Smooth muscle cell (in vitro differentiated cells): ENCODE measurements at regions not wholly inside any gene's neighbourhood (a gene's known extent, or its start where the extent isn't known, plus 50 kb on each side); places are given as distances from the start of the nearest gene placed in this dataset.

ENCODE experiments used
- DNase-seq: peaks from one replicate; lab custom pipeline; 2025; ENCODE audit not compliant: unreplicated experiment; lab: John Stamatoyannopoulos, UW
- H2AFZ ChIP-seq: fragments of 200-600 bp; sonication (generic); 2 replicates; pipeline ENCODE4 v1.6.0; 2016; ENCODE audit warnings: antibody characterized with exemption, low read depth, mild to moderate bottlenecking
- H3F3A ChIP-seq: fragments of 200-600 bp; sonication (generic); 2 replicates; pipeline ENCODE4 v1.6.0; 2017; ENCODE audit warnings: antibody characterized with exemption, low read depth
- H3K27ac ChIP-seq: fragments of 200-600 bp; sonication (generic); 2 replicates; pipeline ENCODE4 v1.5.1; 2016; ENCODE audit warnings: low read depth, mild to moderate bottlenecking
- H3K27me3 ChIP-seq: fragments of 200-600 bp; sonication (generic); 2 replicates; pipeline ENCODE4 v1.6.1; 2016; ENCODE audit warnings: low read depth, mild to moderate bottlenecking
- H3K36me3 ChIP-seq: fragments of 200-600 bp; sonication (generic); 2 replicates; pipeline ENCODE4 v1.5.1; 2016; ENCODE audit warnings: low read depth
- H3K4me1 ChIP-seq: fragments of 200-600 bp; sonication (generic); 2 replicates; pipeline ENCODE4 v1.5.1; 2016; ENCODE audit warnings: low read depth
- H3K4me2 ChIP-seq: fragments of 200-600 bp; sonication (generic); 2 replicates; pipeline ENCODE4 v1.6.0; 2016; ENCODE audit warnings: mild to moderate bottlenecking
- H3K4me3 ChIP-seq: fragments of 200-600 bp; sonication (generic); 2 replicates; pipeline ENCODE4 v1.5.1; 2016; ENCODE audit warnings: mild to moderate bottlenecking
- H3K79me2 ChIP-seq: fragments of 200-600 bp; sonication (generic); 2 replicates; pipeline ENCODE4 v1.6.0; 2016; ENCODE audit warnings: low read depth, mild to moderate bottlenecking
- H3K9ac ChIP-seq: fragments of 200-600 bp; sonication (generic); 2 replicates; pipeline ENCODE4 v1.6.0; 2016; ENCODE audit warnings: low read depth
- H3K9me3 ChIP-seq: fragments of 200-600 bp; sonication (generic); replicated peaks from 2 replicates; pipeline ENCODE4 v1.5.1; 2016; ENCODE audit warnings: low read depth
- H4K20me1 ChIP-seq: fragments of 200-600 bp; sonication (generic); 2 replicates; pipeline ENCODE4 v1.6.0; 2016; ENCODE audit warnings: low read depth
- WGBS: methylation state at CpG from one replicate; pipeline ENCODE4 v1.1.7; 2016; ENCODE audit warnings: low lambda C conversion rate; 5-methylcytosine and 5-hydroxymethylcytosine counted together
- TF ChIP-seq, protein P1 (sequence below): fragments of 200-600 bp; sonication (generic); IDR thresholded peaks from 2 replicates; pipeline ENCODE4 v1.5.1; 2017; ENCODE audit warnings: borderline replicate concordance, mild to moderate bottlenecking, antibody characterized with exemption; ENCODE audit not compliant: insufficient read depth, poor library complexity, severe bottlenecking

DNA sequence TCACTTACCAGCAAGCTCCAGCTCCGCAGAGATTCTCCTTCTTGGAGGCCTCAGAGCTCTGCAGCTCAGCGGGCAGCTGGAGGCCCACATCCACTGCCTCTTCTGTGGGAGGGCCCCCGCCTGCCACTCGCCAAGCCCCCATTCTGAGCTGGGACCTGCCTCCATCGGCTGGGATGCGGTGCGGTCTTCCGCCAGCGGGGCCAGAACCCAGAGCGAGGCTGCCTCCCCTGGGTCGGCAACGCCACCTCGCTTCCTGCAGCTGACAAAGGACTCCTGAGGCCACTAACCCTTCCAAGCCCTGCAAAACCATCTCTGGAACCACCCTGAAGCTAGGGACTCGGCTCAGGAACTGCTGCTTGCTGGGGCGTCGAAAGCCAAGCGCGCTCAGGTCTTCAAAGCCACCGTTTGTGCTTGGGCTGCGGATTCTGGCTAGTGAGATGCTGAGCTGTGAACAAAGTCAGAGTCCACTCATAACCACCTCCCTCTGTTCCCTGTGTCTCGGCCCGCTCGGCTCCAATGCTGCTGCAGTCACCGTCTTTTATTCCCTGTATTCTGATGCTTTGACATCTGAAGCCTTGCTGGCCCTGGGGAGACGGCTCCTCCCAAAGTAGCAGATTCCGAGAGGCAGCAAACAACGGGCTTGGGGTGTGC, 174.3 kb downstream of the ENGASE start:
- H4K20me1 ChIP-seq, result no peaks in the 10 kb centered on the region

DNA sequence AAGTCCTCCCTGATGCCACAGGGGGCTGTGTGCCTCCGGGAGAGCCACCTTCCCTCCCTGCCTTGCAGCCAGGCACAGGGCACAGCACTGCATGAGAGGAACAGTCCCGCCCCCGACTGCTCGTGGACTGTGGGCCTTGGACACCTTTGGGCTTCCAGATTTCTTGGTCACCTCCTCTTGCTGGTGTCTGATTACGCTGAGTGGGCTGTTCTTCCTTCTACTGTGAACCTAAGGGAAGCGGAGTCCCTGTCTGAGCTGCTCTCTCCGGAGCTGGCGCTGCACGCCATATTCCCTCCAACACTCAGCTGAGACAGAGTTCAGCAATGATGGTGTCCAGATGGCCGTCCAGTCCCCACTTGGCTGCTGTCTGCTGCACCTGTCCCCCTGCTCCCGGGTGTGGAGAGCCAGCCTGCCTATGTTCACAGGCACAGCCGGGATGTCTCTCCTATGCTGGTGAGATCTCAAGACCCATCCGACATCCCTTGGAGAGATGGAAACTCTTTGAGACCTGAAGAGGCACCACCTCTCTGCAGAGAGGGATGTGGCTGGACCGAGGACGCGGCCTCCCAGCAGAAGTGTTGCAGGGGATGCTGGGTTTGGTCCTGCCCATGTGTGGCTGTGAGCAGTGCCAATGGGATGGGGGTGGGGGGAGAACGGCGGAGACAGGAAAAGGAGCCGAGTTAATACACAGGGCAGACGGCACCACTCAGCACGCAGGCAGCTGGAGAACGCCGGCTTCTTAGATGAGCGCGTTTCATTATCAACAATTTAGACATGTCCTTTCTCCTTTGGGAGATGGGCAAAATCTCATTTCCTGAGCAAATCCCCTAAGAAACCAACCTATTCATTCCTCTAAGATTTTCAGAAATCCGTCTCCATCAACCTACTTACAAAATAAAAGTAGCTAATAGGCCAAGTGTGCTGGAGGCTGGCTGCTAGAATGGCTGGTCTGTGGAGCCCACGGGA, 171.9 kb downstream of the ENGASE start:
- no peak overlapping the region for H2AFZ ChIP-seq
- no peak overlapping the region for H3K27ac ChIP-seq
- H3K4me2 ChIP-seq, result no peak overlapping the region
- no peaks in the 10 kb centered on the region for H3K27me3 ChIP-seq
- H4K20me1 ChIP-seq, result no peaks in the 10 kb centered on the region
- 87% methylated on average over 27 of the region's 27 CpGs for WGBS
- H3K4me3 ChIP-seq, result no peak overlapping the region
- H3K9me3 ChIP-seq, result no peaks in the 10 kb centered on the region
- H3K36me3 ChIP-seq, result no peaks in the 10 kb centered on the region
- H3K79me2 ChIP-seq, result no peaks in the 10 kb centered on the region
- H3F3A ChIP-seq, result no peaks in the 10 kb centered on the region
- TF ChIP-seq, protein P1, sequence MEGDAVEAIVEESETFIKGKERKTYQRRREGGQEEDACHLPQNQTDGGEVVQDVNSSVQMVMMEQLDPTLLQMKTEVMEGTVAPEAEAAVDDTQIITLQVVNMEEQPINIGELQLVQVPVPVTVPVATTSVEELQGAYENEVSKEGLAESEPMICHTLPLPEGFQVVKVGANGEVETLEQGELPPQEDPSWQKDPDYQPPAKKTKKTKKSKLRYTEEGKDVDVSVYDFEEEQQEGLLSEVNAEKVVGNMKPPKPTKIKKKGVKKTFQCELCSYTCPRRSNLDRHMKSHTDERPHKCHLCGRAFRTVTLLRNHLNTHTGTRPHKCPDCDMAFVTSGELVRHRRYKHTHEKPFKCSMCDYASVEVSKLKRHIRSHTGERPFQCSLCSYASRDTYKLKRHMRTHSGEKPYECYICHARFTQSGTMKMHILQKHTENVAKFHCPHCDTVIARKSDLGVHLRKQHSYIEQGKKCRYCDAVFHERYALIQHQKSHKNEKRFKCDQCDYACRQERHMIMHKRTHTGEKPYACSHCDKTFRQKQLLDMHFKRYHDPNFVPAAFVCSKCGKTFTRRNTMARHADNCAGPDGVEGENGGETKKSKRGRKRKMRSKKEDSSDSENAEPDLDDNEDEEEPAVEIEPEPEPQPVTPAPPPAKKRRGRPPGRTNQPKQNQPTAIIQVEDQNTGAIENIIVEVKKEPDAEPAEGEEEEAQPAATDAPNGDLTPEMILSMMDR, result no peak
- no peak for DNase-seq
- no peaks in the 10 kb centered on the region for H3K4me1 ChIP-seq
- H3K9ac ChIP-seq, result no peak overlapping the region

More for the DNA sequence above, 174.3 kb downstream of the ENGASE start:
- H3K4me1 ChIP-seq, result no peaks in the 10 kb centered on the region
- no peak overlapping the region for H3K9ac ChIP-seq
- H3F3A ChIP-seq, result no peaks in the 10 kb centered on the region
- peaks cover 10% of the 10 kb centered on the region for H3K27me3 ChIP-seq
- H3K4me3 ChIP-seq, result no peak overlapping the region
- H3K4me2 ChIP-seq, result no peak overlapping the region
- H2AFZ ChIP-seq, result no peak overlapping the region
- H3K79me2 ChIP-seq, result no peaks in the 10 kb centered on the region
- no peak for DNase-seq
- H3K9me3 ChIP-seq, result no peaks in the 10 kb centered on the region
- H3K36me3 ChIP-seq, result no peaks in the 10 kb centered on the region
- H3K27ac ChIP-seq, result no peak overlapping the region
- 84% methylated on average over 27 of the region's 27 CpGs for WGBS
- TF ChIP-seq, protein P1, result no peak

DNA sequence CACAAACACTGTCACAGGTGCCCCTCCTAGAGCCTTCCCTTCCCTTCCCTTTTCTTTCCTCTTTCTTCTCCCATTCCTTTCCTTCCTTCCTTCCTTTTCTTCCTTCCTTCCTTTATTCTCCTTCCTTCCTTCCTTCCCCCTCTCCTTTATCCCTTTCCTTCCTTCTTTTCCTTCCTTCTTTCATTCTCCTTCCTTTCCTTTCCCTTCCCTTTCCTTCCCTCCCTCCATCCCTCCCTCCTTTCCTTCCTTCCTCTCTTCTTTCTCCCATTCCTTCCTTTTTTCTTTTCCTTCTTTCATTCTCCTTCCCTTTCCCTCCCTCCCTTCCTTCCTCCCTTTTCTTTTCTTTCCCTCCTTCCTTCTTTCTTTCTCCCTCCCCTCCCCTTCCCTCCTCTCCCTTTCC, 170.0 kb downstream of the ENGASE start:
- no peak overlapping the region for H3K27ac ChIP-seq
- TF ChIP-seq, protein P1, result no peak
- no peak for DNase-seq
- H3K36me3 ChIP-seq, result no peaks in the 10 kb centered on the region
- H3K9ac ChIP-seq, result no peak overlapping the region
- no peak overlapping the region for H2AFZ ChIP-seq
- H3K4me3 ChIP-seq, result no peak overlapping the region
- H3K4me2 ChIP-seq, result no peak overlapping the region
- H3K9me3 ChIP-seq, result no peaks in the 10 kb centered on the region
- H3F3A ChIP-seq, result no peaks in the 10 kb centered on the region
- H3K27me3 ChIP-seq, result no peaks in the 10 kb centered on the region
- H3K79me2 ChIP-seq, result no peaks in the 10 kb centered on the region
- no peaks in the 10 kb centered on the region for H3K4me1 ChIP-seq
- no peaks in the 10 kb centered on the region for H4K20me1 ChIP-seq

DNA sequence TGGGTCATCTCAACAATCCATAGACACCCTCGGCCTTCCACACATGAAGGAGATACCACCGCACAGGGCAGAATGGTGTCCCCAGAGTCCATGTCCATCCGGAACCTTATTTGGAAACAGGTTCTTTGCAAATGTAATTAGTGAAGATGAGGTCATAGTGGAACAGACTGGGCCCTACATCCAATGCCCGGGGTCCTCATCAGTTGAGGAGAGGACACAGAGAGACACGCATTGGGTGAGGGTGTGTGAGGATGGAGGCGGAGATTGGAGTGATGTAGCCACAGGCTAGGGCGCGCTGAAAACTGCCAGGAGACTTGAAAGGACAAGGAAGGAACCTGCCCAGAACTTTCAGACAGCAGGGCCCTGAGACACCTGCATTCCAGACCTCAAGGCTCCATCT, 169.4 kb downstream of the ENGASE start:
- DNase-seq, result no peak
- no peaks in the 10 kb centered on the region for H3K79me2 ChIP-seq
- no peak overlapping the region for H2AFZ ChIP-seq
- no peak overlapping the region for H3K4me3 ChIP-seq
- no peak overlapping the region for H3K4me2 ChIP-seq
- H3K9me3 ChIP-seq, result no peaks in the 10 kb centered on the region
- H3K27ac ChIP-seq, result no peak overlapping the region
- no peaks in the 10 kb centered on the region for H3K4me1 ChIP-seq
- H3F3A ChIP-seq, result no peaks in the 10 kb centered on the region
- no peaks in the 10 kb centered on the region for H3K27me3 ChIP-seq
- H4K20me1 ChIP-seq, result no peaks in the 10 kb centered on the region
- no peaks in the 10 kb centered on the region for H3K36me3 ChIP-seq
- 88% methylated on average over 8 of the region's 8 CpGs for WGBS
- TF ChIP-seq, protein P1, result no peak
- H3K9ac ChIP-seq, result no peak overlapping the region
